Panc1 (cell line): ENCODE measurements at regions not wholly inside any gene's neighbourhood (a gene's known extent, or its start where the extent isn't known, plus 50 kb on each side); places are given as distances from the start of the nearest gene placed in this dataset.

Experiments used
- ATAC-seq: fragments of 200-7000 bp; cut with Tn5 transposase; 2 replicates; pipeline ENCODE4 v1.9.1; 2020; ENCODE audit warnings: mild to moderate bottlenecking, moderate library complexity
- BruUV-seq: library from RNA; stranded (reverse); fragments of 400-500 nt; replicated peaks from 2 replicates; lab custom pipeline; 2021; lab: Mats Ljungman, UMichigan
- CTCF ChIA-PET: fragments of 300-600 bp; sonication (Branson Sonifier 250); formaldehyde crosslinking; loops from one replicate; lab custom pipeline; 2022; ENCODE audit warnings: antibody characterized with exemption; lab: Charles Lee
- POLR2A ChIA-PET: fragments of 300-600 bp; sonication (Branson Sonifier 250); formaldehyde crosslinking; loops from one replicate; lab custom pipeline; 2022; ENCODE audit warnings: antibody characterized with exemption; lab: Charles Lee
- DNase-seq: peaks from one replicate; pipeline ENCODE4 v3.0.0-alpha.2; 2010; ENCODE audit warnings: low read depth, low spot score
- H3K27ac ChIP-seq: 2 replicates; pipeline ENCODE4 v1.5.1; 2011; ENCODE audit warnings: mild to moderate bottlenecking, low read length, inconsistent platforms
- H3K27me3 ChIP-seq: fragments of 200-500 bp; sonication (Bioruptor generic); 2 replicates; pipeline ENCODE4 v1.6.0; 2014; ENCODE audit warnings: low read length, inconsistent platforms; ENCODE audit not compliant: control insufficient read depth, insufficient read depth
- H3K36me3 ChIP-seq: fragments of 200-500 bp; sonication (Bioruptor generic); 2 replicates; pipeline ENCODE4 v1.5.1; 2014; ENCODE audit warnings: inconsistent platforms, mild to moderate bottlenecking, low read length, moderate library complexity; ENCODE audit not compliant: control insufficient read depth, insufficient read depth
- H3K4me1 ChIP-seq: 2 replicates; pipeline ENCODE4 v1.5.1; 2011; ENCODE audit warnings: inconsistent platforms, mild to moderate bottlenecking, low read length, moderate library complexity; ENCODE audit not compliant: control insufficient read depth, insufficient read depth
- H3K4me3 ChIP-seq, 2 experiments: 2 replicates each; pipeline ENCODE4 v1.5.1; 2011 to 2012; ENCODE audit warnings: low read depth in 2 of 2, low read length in 2 of 2, mild to moderate bottlenecking in 2 of 2, inconsistent platforms in 1 of 2, moderate library complexity in 1 of 2
- H3K9me3 ChIP-seq: fragments of 200-500 bp; sonication (Bioruptor generic); 2 replicates; pipeline ENCODE4 v1.5.1; 2014; ENCODE audit warnings: low read depth, mild to moderate bottlenecking, inconsistent platforms, low read length, moderate library complexity; ENCODE audit not compliant: control insufficient read depth, insufficient read depth
- POLR2AphosphoS5 ChIP-seq: IDR thresholded peaks from 2 replicates; pipeline ENCODE4 v1.6.1; 2012; ENCODE audit warnings: mild to moderate bottlenecking, low read depth, low read length, moderate library complexity
- SIN3A ChIP-seq: IDR thresholded peaks from 2 replicates; pipeline ENCODE4 v1.6.1; 2012; ENCODE audit warnings: low read depth, mild to moderate bottlenecking, low read length, moderate library complexity, borderline replicate concordance; ENCODE audit not compliant: insufficient read depth
- TCF7L2 ChIP-seq: IDR thresholded peaks from 2 replicates; pipeline ENCODE4 v1.6.1; 2011; ENCODE audit warnings: mild to moderate bottlenecking, low read depth, low read length, inconsistent platforms
- in situ Hi-C: cut with HindIII; loops from 2 replicates; pipeline ENCODE4 v1.10.0; 2016; ENCODE audit warnings: low sequenced_read_pairs, low pct_unique_long_range_greater_than_20kb
- intact Hi-C: fragments of 100-400 bp; cut with micrococcal nuclease; formaldehyde crosslinking; loops from one replicate; pipeline ENCODE4 v1.10.0; 2022; ENCODE audit not compliant: unreplicated experiment
- TF ChIP-seq, protein P1 (sequence below), 2 experiments: IDR thresholded peaks; 2 replicates each; pipeline ENCODE4 v1.6.1; 2011 to 2012; ENCODE audit warnings: low read depth in 2 of 2, control low read depth in 1 of 2, low read length in 1 of 2, mild to moderate bottlenecking in 1 of 2, moderate library complexity in 1 of 2; ENCODE audit not compliant: insufficient read depth in 1 of 2
- TF ChIP-seq, protein P2 (sequence below): fragments of 450-650 bp; IDR thresholded peaks from 2 replicates; pipeline ENCODE4 v1.5.1; 2017; ENCODE audit warnings: mild to moderate bottlenecking

DNA sequence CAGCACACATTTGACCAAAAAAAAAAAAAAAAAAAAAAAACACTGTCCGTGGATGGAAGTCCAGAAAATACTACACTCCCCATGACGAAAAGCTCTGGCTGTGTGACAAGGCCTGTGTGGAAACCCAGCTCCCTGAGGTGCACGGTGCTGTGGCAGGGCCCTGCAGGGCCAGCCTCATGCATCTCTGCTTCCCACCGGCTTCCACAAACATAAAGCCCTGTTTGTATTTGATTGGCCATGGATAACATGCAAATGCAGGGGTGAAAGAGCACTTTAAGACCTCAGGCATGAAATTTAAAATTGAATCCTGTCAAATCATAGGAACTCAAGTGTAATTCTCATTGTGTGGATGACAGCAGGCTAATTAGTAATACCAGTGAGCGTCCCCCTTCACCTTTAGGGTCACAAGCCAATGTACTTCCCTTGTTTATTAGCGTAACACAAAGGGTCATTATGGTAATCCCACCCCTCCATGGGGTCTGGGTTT is 757.2 kb downstream of the GALR1 start:
- ChIA-PET POLR2A (no interaction called here), CTCF (interaction anchor here (0.7 kb wide), 1 partner anchor 1083 kb away, joined by 3 read pairs; no protein-coding TSS in a partner anchor)
- BruUV-seq, result no TSS peak
- ATAC-seq, result no peak
- no peak overlapping the region for H3K4me3 ChIP-seq
- no peaks in the 10 kb centered on the region for H3K27me3 ChIP-seq
- in situ Hi-C loops, result no loop called here
- DNase-seq, result no peak
- no peaks in the 10 kb centered on the region for H3K9me3 ChIP-seq
- H3K4me1 ChIP-seq, result no peaks in the 10 kb centered on the region
- TF ChIP-seq, protein P1, sequence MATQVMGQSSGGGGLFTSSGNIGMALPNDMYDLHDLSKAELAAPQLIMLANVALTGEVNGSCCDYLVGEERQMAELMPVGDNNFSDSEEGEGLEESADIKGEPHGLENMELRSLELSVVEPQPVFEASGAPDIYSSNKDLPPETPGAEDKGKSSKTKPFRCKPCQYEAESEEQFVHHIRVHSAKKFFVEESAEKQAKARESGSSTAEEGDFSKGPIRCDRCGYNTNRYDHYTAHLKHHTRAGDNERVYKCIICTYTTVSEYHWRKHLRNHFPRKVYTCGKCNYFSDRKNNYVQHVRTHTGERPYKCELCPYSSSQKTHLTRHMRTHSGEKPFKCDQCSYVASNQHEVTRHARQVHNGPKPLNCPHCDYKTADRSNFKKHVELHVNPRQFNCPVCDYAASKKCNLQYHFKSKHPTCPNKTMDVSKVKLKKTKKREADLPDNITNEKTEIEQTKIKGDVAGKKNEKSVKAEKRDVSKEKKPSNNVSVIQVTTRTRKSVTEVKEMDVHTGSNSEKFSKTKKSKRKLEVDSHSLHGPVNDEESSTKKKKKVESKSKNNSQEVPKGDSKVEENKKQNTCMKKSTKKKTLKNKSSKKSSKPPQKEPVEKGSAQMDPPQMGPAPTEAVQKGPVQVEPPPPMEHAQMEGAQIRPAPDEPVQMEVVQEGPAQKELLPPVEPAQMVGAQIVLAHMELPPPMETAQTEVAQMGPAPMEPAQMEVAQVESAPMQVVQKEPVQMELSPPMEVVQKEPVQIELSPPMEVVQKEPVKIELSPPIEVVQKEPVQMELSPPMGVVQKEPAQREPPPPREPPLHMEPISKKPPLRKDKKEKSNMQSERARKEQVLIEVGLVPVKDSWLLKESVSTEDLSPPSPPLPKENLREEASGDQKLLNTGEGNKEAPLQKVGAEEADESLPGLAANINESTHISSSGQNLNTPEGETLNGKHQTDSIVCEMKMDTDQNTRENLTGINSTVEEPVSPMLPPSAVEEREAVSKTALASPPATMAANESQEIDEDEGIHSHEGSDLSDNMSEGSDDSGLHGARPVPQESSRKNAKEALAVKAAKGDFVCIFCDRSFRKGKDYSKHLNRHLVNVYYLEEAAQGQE (IDR thresholded peaks at IDR 0.05; ENCODE audit: insufficient read depth in 1 of 2, low read depth in 2 of 2, low read length in 1 of 2), result no peak
- TF ChIP-seq TCF7L2 (no peak), POLR2AphosphoS5 (no peak), SIN3A (no peak)
- TF ChIP-seq, protein P2, sequence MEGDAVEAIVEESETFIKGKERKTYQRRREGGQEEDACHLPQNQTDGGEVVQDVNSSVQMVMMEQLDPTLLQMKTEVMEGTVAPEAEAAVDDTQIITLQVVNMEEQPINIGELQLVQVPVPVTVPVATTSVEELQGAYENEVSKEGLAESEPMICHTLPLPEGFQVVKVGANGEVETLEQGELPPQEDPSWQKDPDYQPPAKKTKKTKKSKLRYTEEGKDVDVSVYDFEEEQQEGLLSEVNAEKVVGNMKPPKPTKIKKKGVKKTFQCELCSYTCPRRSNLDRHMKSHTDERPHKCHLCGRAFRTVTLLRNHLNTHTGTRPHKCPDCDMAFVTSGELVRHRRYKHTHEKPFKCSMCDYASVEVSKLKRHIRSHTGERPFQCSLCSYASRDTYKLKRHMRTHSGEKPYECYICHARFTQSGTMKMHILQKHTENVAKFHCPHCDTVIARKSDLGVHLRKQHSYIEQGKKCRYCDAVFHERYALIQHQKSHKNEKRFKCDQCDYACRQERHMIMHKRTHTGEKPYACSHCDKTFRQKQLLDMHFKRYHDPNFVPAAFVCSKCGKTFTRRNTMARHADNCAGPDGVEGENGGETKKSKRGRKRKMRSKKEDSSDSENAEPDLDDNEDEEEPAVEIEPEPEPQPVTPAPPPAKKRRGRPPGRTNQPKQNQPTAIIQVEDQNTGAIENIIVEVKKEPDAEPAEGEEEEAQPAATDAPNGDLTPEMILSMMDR, result no peak
- intact Hi-C loops, result no loop called here
- H3K36me3 ChIP-seq, result no peaks in the 10 kb centered on the region
- no peak overlapping the region for H3K27ac ChIP-seq

DNA sequence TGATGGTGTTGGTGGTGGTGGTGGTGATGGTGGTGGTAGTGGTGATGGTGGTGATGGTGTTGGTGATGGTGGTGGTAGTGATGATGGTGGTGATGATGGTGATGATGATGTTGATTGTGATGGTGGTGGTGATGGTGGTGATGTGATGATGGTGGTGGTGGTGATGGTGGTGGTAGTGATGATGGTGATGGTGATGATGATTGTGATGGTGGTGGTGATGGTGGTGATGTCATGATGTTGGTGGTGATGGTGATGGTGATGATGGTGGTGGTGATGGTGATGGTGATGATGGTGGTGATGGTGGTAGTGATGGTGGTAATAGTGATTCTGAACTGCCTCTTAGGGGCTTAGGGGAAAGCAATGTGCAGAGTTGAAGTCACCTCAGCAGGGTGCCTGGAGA is 760.7 kb downstream of the GALR1 start:
- intact Hi-C loops, result no loop called here
- no peaks in the 10 kb centered on the region for H3K9me3 ChIP-seq

More for the DNA sequence above, 760.7 kb downstream of the GALR1 start:
- no peak for ATAC-seq
- BruUV-seq, result no TSS peak
- no peaks in the 10 kb centered on the region for H3K4me1 ChIP-seq
- H3K27me3 ChIP-seq, result no peaks in the 10 kb centered on the region
- no peak overlapping the region for H3K4me3 ChIP-seq
- in situ Hi-C loops, result no loop called here
- H3K27ac ChIP-seq, result no peak overlapping the region
- CTCF ChIA-PET, result no interaction called here
- TF ChIP-seq TCF7L2 (no peak), SIN3A (no peak), POLR2AphosphoS5 (no peak)
- TF ChIP-seq, protein P2, result no peak
- TF ChIP-seq, protein P1 (IDR thresholded peaks at IDR 0.05; ENCODE audit: insufficient read depth in 1 of 2, low read depth in 2 of 2, low read length in 1 of 2), result no peak
- POLR2A ChIA-PET, result no interaction called here
- H3K36me3 ChIP-seq, result no peaks in the 10 kb centered on the region
- no peak for DNase-seq
